Left ventricle myocardium inferior (tissue), 1 donor: ENCODE measurements at regions not wholly inside any gene's neighbourhood (a gene's known extent, or its start where the extent isn't known, plus 50 kb on each side); places are given as distances from the start of the nearest gene placed in this dataset.

Experiments
- DNase-seq: peaks from one replicate; pipeline ENCODE4 v3.0.0-alpha.2; 2020
- H3K27ac ChIP-seq: fragments of 200-600 bp; replicated peaks from 2 replicates; pipeline ENCODE4 v1.8.0; 2021
- H3K27me3 ChIP-seq: fragments of 200-600 bp; 2 replicates; pipeline ENCODE4 v1.8.0; 2021; ENCODE audit warnings: low read depth
- H3K36me3 ChIP-seq: fragments of 200-600 bp; 2 replicates; pipeline ENCODE4 v1.8.0; 2021
- H3K4me1 ChIP-seq: fragments of 200-600 bp; 2 replicates; pipeline ENCODE4 v1.8.0; 2021
- H3K4me3 ChIP-seq: fragments of 200-600 bp; 2 replicates; pipeline ENCODE4 v1.8.0; 2021; ENCODE audit warnings: mild to moderate bottlenecking, moderate library complexity
- H3K9me3 ChIP-seq: fragments of 200-600 bp; replicated peaks from 2 replicates; pipeline ENCODE4 v1.8.0; 2021
- CTCF ChIP-seq: fragments of 200-600 bp; IDR thresholded peaks from 2 replicates; pipeline ENCODE4 v1.8.0; 2021; ENCODE audit warnings: antibody characterized with exemption, mild to moderate bottlenecking, borderline replicate concordance
- intact Hi-C: fragments of 100-400 bp; cut with micrococcal nuclease; formaldehyde crosslinking; loops from one replicate; pipeline ENCODE4 v1.11.0; 2022
- donor health status: DM: no; HTN: yes; CAD: no; lungs with severe emphysema.

GRCh38 chr18:60549338-60549960, 176.9 kb upstream of the MC4R start:
- intact Hi-C loops, result loop anchor here (10.0 kb wide), 1 partner anchor 555 kb away; no protein-coding TSS in a partner anchor
- Histone ChIP-seq H3K4me3 (no peak overlapping the region), H3K27me3 (peaks cover 19% of the 10 kb centered on the region), H3K4me1 (no peaks in the 10 kb centered on the region), H3K9me3 (peaks cover 5% of the 10 kb centered on the region), H3K36me3 (no peaks in the 10 kb centered on the region), H3K27ac (no peak overlapping the region)
- DNase-seq, result no peak
- TF ChIP-seq CTCF, result peak; percentile 78

GRCh38 chr18:60552948-60553347, 180.4 kb upstream of the MC4R start:
- Histone ChIP-seq H3K27ac (no peak overlapping the region), H3K4me1 (no peaks in the 10 kb centered on the region), H3K27me3 (peaks cover 25% of the 10 kb centered on the region), H3K9me3 (peaks cover 5% of the 10 kb centered on the region), H3K36me3 (no peaks in the 10 kb centered on the region), H3K4me3 (no peak overlapping the region)
- no peak for DNase-seq
- TF ChIP-seq CTCF, result no peak
- intact Hi-C loops, result no loop called here

GRCh38 chr18:60554967-60555366, 182.4 kb upstream of the MC4R start:
- intact Hi-C loops, result no loop called here
- Histone ChIP-seq H3K36me3 (no peaks in the 10 kb centered on the region), H3K4me1 (no peaks in the 10 kb centered on the region), H3K4me3 (no peak overlapping the region), H3K27me3 (peaks cover 12% of the 10 kb centered on the region), H3K27ac (no peak overlapping the region), H3K9me3 (peaks cover 5% of the 10 kb centered on the region)
- no peak for DNase-seq
- no peak for TF ChIP-seq CTCF

GRCh38 chr18:60555625-60556024, 183.1 kb upstream of the MC4R start:
- Histone ChIP-seq H3K4me3 (no peak overlapping the region), H3K36me3 (no peaks in the 10 kb centered on the region), H3K27ac (no peak overlapping the region), H3K27me3 (peaks cover 12% of the 10 kb centered on the region), H3K4me1 (no peaks in the 10 kb centered on the region), H3K9me3 (peaks cover 5% of the 10 kb centered on the region)
- intact Hi-C loops, result no loop called here
- TF ChIP-seq CTCF, result no peak
- no peak for DNase-seq

- Histone ChIP-seq H3K27me3 (peaks cover 12% of the 10 kb centered on the region), H3K4me3 (no peak overlapping the region), H3K36me3 (no peaks in the 10 kb centered on the region), H3K4me1 (no peaks in the 10 kb centered on the region), H3K9me3 (peaks cover 5% of the 10 kb centered on the region), H3K27ac (no peak overlapping the region)
- DNase-seq, result no peak
- no peak for TF ChIP-seq CTCF
- intact Hi-C loops, result no loop called here
These were observed 183.8 kb upstream of the MC4R start for GRCh38 chr18:60556326-60556725.

- H3K4me3 ChIP-seq, result no peak overlapping the region
- TF ChIP-seq CTCF, result no peak
- H3K4me1 ChIP-seq, result no peaks in the 10 kb centered on the region
- H3K9me3 ChIP-seq, result no peaks in the 10 kb centered on the region
- DNase-seq, result no peak
- intact Hi-C loops, result no loop called here
- no peak overlapping the region for H3K27ac ChIP-seq
- H3K27me3 ChIP-seq, result peaks cover 4% of the 10 kb centered on the region
- H3K36me3 ChIP-seq, result no peaks in the 10 kb centered on the region
These were observed 187.5 kb upstream of the MC4R start for GRCh38 chr18:60560071-60560470.
